Amniotic epithelial cell (primary cell): ENCODE measurements at regions not wholly inside any gene's neighbourhood (a gene's known extent, or its start where the extent isn't known, plus 50 kb on each side); places are given as distances from the start of the nearest gene placed in this dataset.

ENCODE experiments used
- DNase-seq: peaks from one replicate; pipeline ENCODE4 v3.0.0-alpha.2; 2010; ENCODE audit warnings: low read depth

GRCh38 chr5:20445326-20445860 lies 457.4 kb upstream of the CDH18 start:
- DNase-seq: no peak

- DNase-seq: no peak
Measured at GRCh38 chr5:20434786-20435185, 446.8 kb upstream of the CDH18 start.

- DNase-seq: no peak
Measured at GRCh38 chr5:20420991-20421595, 433.1 kb upstream of the CDH18 start.
